ENCODE measurements at regions not wholly inside any gene's neighbourhood (a gene's known extent, or its start where the extent isn't known, plus 50 kb on each side); places are given as distances from the start of the nearest gene placed in this dataset.
A peak's percentile ranks its signal among the peaks of the same experiment; 100 is the strongest.

- no peak overlapping the region for H3K4me3 ChIP-seq (ENCODE audit: low read depth, low read length)
- no peak for TF ChIP-seq CTCF (IDR thresholded peaks at IDR 0.05; ENCODE audit: insufficient read depth, low read depth, low read length, missing control alignments)
- DNase-seq (ENCODE audit: low read depth): no peak
Measured at GRCh38 chr3:146884296-146884695, 279.1 kb upstream of the PLSCR5 start.

GRCh38 chr3:146883288-146883687 lies 278.1 kb upstream of the PLSCR5 start:
- DNase-seq (ENCODE audit: low read depth): peak; percentile 2
- TF ChIP-seq CTCF (IDR thresholded peaks at IDR 0.05; ENCODE audit: insufficient read depth, low read depth, low read length, missing control alignments): no peak
- no peak overlapping the region for H3K4me3 ChIP-seq (ENCODE audit: low read depth, low read length)

- TF ChIP-seq CTCF (IDR thresholded peaks at IDR 0.05; ENCODE audit: insufficient read depth, low read depth, low read length, missing control alignments): no peak
- DNase-seq (ENCODE audit: low read depth): no peak
- H3K4me3 ChIP-seq (ENCODE audit: low read depth, low read length): no peak overlapping the region
Measured at GRCh38 chr3:146881966-146882760, 277.0 kb upstream of the PLSCR5 start.

GRCh38 chr3:146881356-146881755 lies 276.2 kb upstream of the PLSCR5 start:
- DNase-seq (ENCODE audit: low read depth): no peak
- no peak overlapping the region for H3K4me3 ChIP-seq (ENCODE audit: low read depth, low read length)

GRCh38 chr3:146873748-146874147 lies 268.6 kb upstream of the PLSCR5 start:
- DNase-seq (ENCODE audit: low read depth): no peak
- H3K4me3 ChIP-seq (ENCODE audit: low read depth, low read length): no peak overlapping the region
- no peak for TF ChIP-seq CTCF (IDR thresholded peaks at IDR 0.05; ENCODE audit: insufficient read depth, low read depth, low read length, missing control alignments)

More at GRCh38 chr3:146881356-146881755, 276.2 kb upstream of the PLSCR5 start:
- no peak for TF ChIP-seq CTCF (IDR thresholded peaks at IDR 0.05; ENCODE audit: insufficient read depth, low read depth, low read length, missing control alignments)

GRCh38 chr3:146865175-146865755 lies 260.1 kb upstream of the PLSCR5 start:
- TF ChIP-seq CTCF (IDR thresholded peaks at IDR 0.05; ENCODE audit: insufficient read depth, low read depth, low read length, missing control alignments): no peak
- no peak for DNase-seq (ENCODE audit: low read depth)
- no peak overlapping the region for H3K4me3 ChIP-seq (ENCODE audit: low read depth, low read length)

Data from GM12865 (cell line).